GM19023 (cell line): ENCODE measurements at regions not wholly inside any gene's neighbourhood (a gene's known extent, or its start where the extent isn't known, plus 50 kb on each side); places are given as distances from the start of the nearest gene placed in this dataset.

Experiments
- ATAC-seq: cut with Tn5 transposase; IDR thresholded peaks from one replicate; pipeline ENCODE4 v1.9.1; 2021; ENCODE audit warnings: mild to moderate bottlenecking, moderate library complexity; ENCODE audit not compliant: unreplicated experiment

DNA sequence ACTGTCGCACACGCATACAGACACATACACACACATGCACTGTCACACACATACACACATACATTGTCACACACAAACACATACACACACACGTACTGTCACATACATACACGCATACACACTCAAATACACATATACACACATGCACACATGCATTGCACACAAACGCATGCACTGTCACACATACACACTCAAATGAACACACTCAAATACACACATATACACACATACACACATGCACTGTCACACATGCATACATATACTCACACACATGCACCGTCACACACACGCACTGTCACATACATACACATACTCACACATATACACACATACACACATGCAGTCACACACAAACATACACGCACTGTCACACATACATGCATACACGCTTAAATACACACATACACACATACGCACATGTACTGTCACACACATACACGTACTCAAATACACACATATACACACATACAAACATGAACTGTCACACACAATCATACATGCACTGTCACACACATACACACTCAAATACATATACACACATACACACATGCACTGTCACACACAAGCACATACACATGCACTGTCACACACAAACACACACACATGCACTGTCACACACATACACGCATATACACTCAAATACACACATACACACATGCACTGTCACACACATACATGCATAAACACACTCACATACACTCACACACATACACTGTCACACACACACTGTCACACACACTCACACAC is 548.6 kb upstream of the BTBD3 start:
- ATAC-seq = no peak

DNA sequence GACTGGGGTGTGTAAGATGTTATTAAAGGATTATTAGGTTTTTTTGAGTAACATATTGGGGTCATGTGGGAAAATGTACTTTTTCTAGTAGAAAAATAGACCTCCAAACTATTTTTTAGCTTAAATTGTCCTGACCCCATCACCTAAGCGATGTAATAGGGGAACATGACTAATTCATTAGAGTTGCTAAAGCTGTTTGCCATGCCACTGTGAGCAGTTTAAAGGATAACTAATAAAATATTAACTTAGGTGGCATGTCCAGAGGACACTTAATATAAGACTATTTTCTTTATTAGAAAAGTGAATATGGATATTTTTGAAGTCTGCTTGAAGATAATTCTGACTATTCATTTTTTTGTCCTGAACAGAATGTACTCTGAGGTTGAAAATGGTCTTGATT is 545.9 kb upstream of the BTBD3 start:
- no peak for ATAC-seq

DNA sequence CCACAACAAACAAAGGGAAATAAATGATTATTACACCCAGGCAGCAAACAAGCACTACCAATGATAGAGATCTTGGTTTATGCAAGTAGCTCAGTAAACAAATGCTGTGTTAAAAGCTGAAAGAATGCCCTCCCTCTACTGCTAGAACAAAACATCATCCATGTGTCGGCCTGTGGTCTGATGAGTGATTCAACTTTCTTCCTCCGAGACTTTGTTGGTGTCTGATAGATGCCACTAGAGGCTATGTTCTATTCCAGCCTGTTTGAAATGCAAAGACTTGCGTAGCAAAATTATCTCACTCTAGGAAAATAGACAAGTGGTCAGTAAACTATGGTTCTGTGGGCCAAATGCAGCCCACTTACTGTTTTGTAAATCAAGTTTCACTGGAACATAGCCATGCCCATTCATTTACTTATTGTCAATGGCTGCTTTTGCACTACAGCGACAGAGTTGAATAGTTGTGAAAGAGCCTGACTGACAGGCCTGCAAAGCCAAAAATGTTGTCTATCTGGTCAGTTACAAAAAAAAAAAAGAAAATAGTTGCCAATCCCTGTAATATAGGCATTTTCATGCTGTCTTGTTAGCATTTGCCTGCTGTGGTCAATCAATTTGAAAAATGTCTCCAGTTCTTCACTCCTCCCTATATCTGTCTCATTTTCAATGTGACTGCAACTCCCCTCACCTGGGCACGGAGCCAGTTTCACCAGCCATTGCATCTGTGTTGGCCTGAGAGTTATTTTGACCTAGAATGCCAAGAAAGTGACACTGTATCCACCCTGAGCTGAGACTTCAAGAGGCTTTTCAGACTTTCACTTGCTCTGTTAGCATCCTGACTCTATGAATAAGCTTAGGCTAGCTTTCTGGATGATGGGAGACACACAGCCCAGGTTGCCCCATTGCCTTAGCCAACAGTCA is 544.6 kb upstream of the BTBD3 start:
- peak; percentile 68 for ATAC-seq

DNA sequence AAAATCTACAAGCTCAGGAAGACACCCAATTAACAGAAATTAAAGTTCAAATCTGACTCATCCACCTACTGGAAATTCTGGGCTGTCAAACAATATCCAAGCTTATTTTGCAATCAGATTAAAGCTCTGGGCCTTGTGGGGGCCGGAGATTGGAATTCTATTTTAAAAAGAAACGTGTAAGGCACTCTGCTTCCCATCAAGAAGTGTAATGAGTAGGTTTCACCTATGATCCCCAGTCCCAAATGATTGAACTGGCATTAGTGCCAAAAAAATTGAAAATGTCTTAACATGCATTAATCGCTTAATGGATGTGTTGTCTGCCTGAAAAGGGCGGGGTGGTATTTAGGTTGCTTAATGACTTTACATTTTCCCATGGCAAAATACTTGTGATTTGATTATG is 542.4 kb upstream of the BTBD3 start:
- no peak for ATAC-seq

- ATAC-seq = no peak
Measured at GRCh38 chr20:11375966-11376365, 541.7 kb upstream of the BTBD3 start.

- ATAC-seq = no peak
Measured at GRCh38 chr20:11376420-11376819, 541.3 kb upstream of the BTBD3 start.

GRCh38 chr20:11376998-11377397 is 540.7 kb upstream of the BTBD3 start:
- no peak for ATAC-seq

DNA sequence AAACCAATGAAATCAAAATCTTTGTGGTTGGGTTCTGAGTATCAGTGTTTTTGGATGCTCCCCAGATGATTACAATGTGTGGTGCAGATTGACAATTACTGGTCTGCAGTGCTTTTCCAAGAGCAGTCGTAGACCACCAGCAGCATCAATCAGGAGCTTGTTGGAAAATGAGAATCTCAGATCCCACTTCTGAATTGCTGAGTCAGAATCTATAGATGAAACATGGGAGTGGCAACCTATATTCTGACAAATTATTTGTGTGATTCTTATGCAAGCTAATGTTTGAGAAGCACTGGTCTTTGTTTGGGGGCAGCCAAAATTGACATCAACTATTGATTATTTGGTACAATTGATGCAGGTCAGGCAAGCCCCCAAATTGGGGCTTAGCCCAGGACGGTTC is 539.9 kb upstream of the BTBD3 start:
- ATAC-seq = no peak

GRCh38 chr20:11378252-11378651 is 539.4 kb upstream of the BTBD3 start:
- ATAC-seq = no peak

DNA sequence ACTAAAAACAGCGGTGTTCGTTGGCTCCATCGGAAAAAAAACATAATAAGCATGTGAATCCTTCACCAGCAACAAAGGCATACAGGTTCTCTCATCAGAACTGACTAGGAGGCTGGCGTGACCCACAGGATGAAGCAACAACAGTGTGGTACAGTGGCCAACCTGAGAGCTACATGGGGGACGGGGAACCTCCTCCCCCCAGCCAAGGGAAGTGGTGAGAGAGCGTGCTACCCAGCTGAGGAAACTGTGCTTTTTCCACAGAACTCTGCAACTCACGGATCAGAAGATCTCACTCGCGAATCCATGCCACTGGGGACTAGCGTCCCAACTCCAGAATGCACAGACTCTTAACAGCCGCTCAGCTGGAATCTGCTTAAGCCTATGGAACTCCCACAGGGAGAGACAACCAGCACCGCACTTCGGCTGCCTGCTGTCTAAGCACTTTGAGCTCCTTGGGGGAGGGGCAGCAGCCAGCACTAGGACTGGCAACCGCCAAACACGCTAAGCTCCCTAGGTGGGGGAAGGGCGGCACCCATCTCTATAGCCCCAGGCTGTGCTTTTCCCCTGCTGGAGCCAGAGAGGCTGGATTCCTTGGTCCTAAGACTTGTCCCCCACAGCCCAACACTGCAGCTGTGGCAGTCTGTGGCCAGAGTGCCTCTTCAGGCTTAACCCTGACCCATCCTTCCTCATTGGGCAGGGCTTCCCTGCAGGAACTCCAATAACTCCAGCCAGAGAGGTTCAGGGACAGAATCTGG is 538.3 kb upstream of the BTBD3 start:
- peak; percentile 49 for ATAC-seq

- ATAC-seq = peak; percentile 61
Measured at GRCh38 chr20:11380283-11380682, 537.4 kb upstream of the BTBD3 start.

DNA sequence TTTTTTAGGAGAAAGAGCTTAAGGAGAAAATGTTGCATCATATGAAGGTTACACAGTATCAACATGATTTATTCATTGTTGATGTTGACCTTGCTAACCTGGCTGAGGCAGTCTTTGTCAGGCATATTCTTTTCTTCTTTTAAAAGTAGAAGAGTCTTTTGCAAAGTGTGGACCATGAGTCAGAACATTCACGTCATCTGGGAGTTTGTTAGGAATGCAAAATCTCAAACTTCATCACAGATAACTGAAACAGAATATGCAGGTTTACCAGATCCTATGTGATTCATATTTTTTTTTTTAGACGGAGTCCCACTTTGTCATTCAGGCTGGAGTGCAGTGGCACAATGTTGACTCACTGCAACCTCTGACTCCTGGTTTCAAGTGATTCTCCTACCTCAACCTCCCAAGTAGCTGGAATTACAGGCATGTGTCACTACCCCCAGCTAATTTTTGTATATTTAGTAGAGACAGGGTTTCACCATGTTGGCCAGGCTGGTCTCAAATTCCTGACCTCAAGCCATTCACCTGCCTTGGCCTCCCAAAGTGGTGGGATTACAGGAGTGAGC is 530.4 kb upstream of the BTBD3 start:
- no peak for ATAC-seq

GRCh38 chr20:11389186-11389585 is 528.5 kb upstream of the BTBD3 start:
- ATAC-seq = no peak

GRCh38 chr20:11391591-11391990 is 526.1 kb upstream of the BTBD3 start:
- no peak for ATAC-seq

DNA sequence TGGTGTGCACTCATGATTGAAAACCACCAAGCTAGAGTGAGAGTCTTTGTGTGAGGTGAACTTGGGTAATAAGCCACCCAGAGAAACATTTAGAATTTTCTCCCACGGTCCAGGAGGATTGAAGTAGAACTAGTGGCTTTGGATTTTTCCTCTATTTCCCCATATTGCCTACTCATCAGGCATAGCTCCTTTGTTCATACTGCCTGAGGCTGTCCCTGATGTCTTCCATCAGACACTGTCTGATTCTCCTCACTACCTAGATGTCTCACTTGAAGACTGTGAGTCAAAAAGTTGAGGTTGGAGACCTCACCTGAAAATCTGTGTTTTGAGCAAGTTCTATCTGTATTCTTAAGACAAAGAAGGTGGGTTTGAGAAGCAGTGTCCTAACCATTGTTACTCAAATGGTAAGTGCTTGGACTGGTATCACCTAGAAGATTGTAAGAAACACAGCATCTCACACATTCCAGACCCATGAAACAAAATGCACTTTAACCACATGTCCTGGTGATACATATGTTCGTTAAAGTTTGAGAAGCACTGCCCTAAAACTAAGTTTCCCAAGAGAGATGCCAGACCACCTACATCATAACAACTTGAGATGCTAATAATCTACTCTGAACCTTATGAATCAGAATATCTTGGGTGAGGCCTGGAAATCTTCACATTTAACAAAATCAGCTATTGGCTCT is 523.4 kb upstream of the BTBD3 start:
- ATAC-seq = no peak

DNA sequence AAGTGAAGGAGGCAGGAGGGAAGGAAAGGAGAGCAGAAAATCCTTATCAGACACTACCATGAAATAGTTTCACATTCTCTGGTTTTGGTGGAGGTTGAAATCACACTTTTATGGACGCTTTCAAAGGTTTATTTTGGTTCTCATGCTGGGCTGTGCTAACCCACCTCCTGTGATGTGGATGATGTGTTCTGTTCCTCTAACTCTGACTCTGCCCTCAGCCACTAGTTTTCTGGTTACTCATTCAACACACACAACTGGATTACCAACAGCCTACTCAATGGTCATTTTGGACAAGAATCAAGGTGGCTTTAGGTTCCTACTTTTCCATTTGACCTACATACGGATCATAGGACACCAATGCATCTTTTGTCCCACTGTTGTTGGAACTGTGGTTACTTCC is 522.1 kb upstream of the BTBD3 start:
- ATAC-seq = no peak

- peak; percentile 70 for ATAC-seq
Measured at GRCh38 chr20:11401988-11402387, 515.7 kb upstream of the BTBD3 start.

DNA sequence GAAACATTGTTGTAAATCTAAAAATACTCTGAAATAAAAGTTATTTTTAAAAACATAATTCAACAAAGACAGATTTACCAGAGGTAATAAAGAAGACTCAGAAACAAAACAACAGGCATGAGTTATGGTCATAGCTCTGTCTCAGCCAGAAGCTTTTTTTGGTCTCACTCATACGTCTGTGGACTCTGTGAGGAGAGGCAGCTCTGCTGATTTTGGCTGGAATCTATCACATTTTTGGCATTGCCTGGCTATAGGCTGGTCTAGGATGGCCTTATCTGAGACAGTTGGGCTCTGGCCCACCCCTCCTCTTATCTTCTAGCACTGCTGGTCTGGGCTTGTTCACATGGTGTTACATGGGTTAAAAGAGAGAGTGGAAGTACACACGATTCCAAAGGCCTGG is 514.0 kb upstream of the BTBD3 start:
- ATAC-seq = no peak

DNA sequence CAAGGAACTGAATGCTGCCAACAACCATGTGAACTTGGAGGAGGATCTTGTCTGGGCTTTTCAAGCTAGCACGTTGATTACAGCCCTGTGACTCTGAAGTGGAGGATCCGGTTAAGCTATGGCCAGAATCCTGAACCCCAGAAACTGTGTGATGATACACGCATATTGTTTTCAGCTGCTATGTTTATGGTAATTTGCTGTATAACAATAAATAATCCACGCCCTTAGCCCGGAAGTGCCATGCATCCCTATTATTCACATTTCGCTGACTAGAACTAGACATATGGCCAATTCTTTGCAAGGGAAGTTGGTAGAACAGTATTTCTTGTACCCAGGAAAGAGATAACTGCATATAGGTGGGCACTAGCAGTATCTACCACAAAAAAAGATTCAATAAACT is 510.8 kb upstream of the BTBD3 start:
- no peak for ATAC-seq

DNA sequence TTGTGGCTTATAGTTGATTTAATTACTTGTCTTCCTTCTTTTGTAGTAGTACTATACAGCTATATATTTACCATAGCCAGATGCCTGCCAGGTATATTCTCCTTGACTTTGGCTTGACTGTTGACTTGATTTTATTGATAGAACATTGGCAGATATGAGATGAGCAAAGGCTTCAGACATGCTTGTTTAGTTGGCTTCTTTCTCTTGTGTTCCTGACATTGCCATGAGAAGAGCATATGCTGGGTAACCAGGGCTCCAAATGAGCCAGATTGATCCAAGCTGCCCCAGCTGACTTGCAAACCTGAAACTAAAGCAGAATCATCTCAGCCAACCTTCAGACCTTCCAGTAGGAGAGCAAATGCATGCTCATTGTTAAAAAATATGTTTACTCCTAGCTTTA is 508.1 kb upstream of the BTBD3 start:
- no peak for ATAC-seq

GRCh38 chr20:11411765-11412164 is 505.9 kb upstream of the BTBD3 start:
- ATAC-seq = no peak
